ENCODE measurements at regions not wholly inside any gene's neighbourhood (a gene's known extent, or its start where the extent isn't known, plus 50 kb on each side); places are given as distances from the start of the nearest gene placed in this dataset.

DNA sequence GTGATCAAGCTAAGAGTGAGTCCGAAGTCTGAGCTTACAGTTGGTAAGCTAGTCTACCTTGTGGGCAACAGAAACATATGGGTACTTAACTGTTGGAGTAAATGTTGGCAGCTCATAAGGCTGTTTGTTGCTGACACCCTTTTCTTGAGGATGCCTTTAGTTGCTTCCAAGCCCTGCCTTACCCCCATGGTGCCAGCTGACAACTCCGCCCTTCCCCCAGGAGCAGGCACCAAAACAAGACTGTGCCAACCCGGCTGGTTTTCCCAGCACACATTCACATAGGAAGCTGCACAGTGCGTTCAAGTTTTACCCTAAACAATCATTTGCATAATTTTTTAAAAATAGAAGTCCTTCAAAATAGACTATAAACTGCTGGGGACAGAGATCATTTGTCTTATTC is 150.2 kb upstream of the LMO4 start:
- POLR2A ChIA-PET (ENCODE audit: unreplicated experiment): no interaction called here
- Histone ChIP-seq H3K23ac (ENCODE audit: low read depth, low read length) (no peak overlapping the region), H4K20me1 (ENCODE audit: insufficient read depth, low read length) (no peaks in the 10 kb centered on the region), H3K18ac (ENCODE audit: low read depth, low read length) (no peak overlapping the region), H2AFZ (replicated peaks; ENCODE audit: low read length, poor library complexity) (no peak overlapping the region), H3K36me3 (ENCODE audit: control insufficient read depth, insufficient read depth, low read length) (no peaks in the 10 kb centered on the region), H3K4me2 (ENCODE audit: low read depth, low read length) (no peak overlapping the region), H2BK5ac (ENCODE audit: low read depth, low read length, poor library complexity, severe bottlenecking) (no peak overlapping the region), H3K14ac (replicated peaks; ENCODE audit: low read depth, low read length) (no peak overlapping the region), H2BK15ac (ENCODE audit: low read depth, low read length) (no peak overlapping the region), H3K27me3 (ENCODE audit: control insufficient read depth, insufficient read depth, low read length) (peaks cover 3% of the 10 kb centered on the region), H3K9me1 (ENCODE audit: insufficient read depth, low read length) (no peaks in the 10 kb centered on the region), H3K27ac (ENCODE audit: insufficient read depth, low read length) (no peak overlapping the region), H3K4me3 (ENCODE audit: insufficient read depth, low read depth, low read length) (no peak overlapping the region), H4K8ac (ENCODE audit: low read depth in 2 of 2, low read length in 2 of 2) (no peak overlapping the region), H3K4ac (ENCODE audit: low read depth, low read length) (no peak overlapping the region), H2BK120ac (ENCODE audit: low read depth, low read length) (no peak overlapping the region), H3K9me3 (ENCODE audit: control insufficient read depth, insufficient read depth, low read length) (no peaks in the 10 kb centered on the region), H3K9ac (ENCODE audit: low read depth, low read length) (no peak overlapping the region), H2AK5ac (ENCODE audit: low read depth, low read length) (no peak overlapping the region), H2BK20ac (ENCODE audit: low read depth, low read length) (no peak overlapping the region), H3K56ac (ENCODE audit: extremely low read depth, insufficient read depth, low read length) (no peak overlapping the region), H4K91ac (ENCODE audit: insufficient read depth, low read depth, low read length) (no peak overlapping the region), H3K79me1 (ENCODE audit: low read depth in 1 of 2, low read length in 2 of 2) (no peaks in the 10 kb centered on the region), H4K5ac (ENCODE audit: low read depth, low read length) (no peak overlapping the region), H2AK9ac (replicated peaks; ENCODE audit: low read depth, low read length, poor library complexity) (no peak overlapping the region), H3K4me1 (ENCODE audit: control insufficient read depth, insufficient read depth, low read length) (no peaks in the 10 kb centered on the region)
- ATAC-seq (ENCODE audit: low read depth) (no peak), DNase-seq (no peak)
- WGBS, 2 experiments (ENCODE audit: extremely low coverage in 2 of 2, insufficient read length in 1 of 2): 87% methylated on average over 3 of the region's 4 CpGs; no CpG with 5 or more reads in 1 of the 2 experiments
- intact Hi-C loops (cut with micrococcal nuclease): no loop called here
- in situ Hi-C loops (cut with MboI; ENCODE audit: low sequenced_read_pairs): no loop called here
- BruUV-seq (replicated peaks): no TSS peak
- TF ChIP-seq, protein P1, sequence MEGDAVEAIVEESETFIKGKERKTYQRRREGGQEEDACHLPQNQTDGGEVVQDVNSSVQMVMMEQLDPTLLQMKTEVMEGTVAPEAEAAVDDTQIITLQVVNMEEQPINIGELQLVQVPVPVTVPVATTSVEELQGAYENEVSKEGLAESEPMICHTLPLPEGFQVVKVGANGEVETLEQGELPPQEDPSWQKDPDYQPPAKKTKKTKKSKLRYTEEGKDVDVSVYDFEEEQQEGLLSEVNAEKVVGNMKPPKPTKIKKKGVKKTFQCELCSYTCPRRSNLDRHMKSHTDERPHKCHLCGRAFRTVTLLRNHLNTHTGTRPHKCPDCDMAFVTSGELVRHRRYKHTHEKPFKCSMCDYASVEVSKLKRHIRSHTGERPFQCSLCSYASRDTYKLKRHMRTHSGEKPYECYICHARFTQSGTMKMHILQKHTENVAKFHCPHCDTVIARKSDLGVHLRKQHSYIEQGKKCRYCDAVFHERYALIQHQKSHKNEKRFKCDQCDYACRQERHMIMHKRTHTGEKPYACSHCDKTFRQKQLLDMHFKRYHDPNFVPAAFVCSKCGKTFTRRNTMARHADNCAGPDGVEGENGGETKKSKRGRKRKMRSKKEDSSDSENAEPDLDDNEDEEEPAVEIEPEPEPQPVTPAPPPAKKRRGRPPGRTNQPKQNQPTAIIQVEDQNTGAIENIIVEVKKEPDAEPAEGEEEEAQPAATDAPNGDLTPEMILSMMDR (conservative IDR thresholded peaks at IDR 0.05; ENCODE audit: low read depth, low read length): no peak
- no peak for TF ChIP-seq SMC3 (IDR thresholded peaks at IDR 0.05; ENCODE audit: low read depth, low read length)
- TF ChIP-seq MAZ (IDR thresholded peaks at IDR 0.05; ENCODE audit: borderline replicate concordance, low read depth, low read length): no peak
- no peak for TF ChIP-seq MXI1 (IDR thresholded peaks at IDR 0.05; ENCODE audit: borderline replicate concordance, low read depth, low read length)
- TF ChIP-seq CEBPB (IDR thresholded peaks at IDR 0.05; ENCODE audit: low read depth, low read length): no peak
- CTCF ChIA-PET: interaction anchor here (0.7 kb wide), 1 partner anchor 1016 kb away, joined by 3 read pairs; no protein-coding TSS in a partner anchor
- dilution Hi-C loops (cut with HindIII; ENCODE audit: low sequenced_read_pairs, unreplicated experiment): no loop called here

Data from IMR-90 (cell line).